NCI-H748 (cell line): ENCODE measurements at regions not wholly inside any gene's neighbourhood (a gene's known extent, or its start where the extent isn't known, plus 50 kb on each side); places are given as distances from the start of the nearest gene placed in this dataset.

ENCODE experiments used
- DNase-seq: peaks from one replicate; lab custom pipeline; 2025; ENCODE audit not compliant: unreplicated experiment; lab: John Stamatoyannopoulos, UW

DNA sequence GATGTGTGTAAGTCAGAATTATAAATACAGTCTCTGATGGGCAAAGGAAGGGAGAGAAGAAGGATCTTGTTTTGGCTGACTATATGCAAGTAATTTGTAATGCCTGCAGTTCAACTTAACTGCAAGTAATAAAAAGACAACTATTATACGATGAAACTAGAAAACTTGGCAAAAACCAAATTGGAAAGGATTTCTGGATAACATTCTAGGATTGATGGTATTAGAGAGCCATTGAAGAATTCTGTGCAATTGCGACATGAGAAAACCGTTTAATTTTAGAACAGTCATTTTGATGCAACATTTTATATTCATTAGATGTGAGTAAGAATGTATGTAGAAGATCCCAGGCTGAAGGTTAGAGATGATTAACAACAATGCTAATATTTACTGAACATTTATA, 1334.1 kb downstream of the EFNB2 start:
- DNase-seq = no peak

DNA sequence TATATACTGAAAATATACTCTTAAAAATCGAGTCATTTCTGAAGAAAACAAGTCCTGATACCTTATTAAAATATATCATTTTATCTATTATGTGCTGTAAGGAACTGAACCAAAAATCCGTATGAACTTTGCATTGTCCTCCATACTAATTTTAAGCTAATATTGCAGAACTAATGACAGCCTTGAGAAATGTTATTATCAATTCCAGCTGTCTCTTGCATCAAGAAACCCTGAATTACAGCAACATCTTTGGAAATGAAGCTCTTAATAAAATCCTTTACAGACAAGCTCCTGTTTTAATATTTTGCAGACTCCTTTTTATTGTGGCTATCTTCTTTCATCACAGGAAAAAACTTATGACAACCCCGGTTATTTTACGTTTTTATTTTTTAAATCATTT, 1335.3 kb downstream of the EFNB2 start:
- no peak for DNase-seq

DNA sequence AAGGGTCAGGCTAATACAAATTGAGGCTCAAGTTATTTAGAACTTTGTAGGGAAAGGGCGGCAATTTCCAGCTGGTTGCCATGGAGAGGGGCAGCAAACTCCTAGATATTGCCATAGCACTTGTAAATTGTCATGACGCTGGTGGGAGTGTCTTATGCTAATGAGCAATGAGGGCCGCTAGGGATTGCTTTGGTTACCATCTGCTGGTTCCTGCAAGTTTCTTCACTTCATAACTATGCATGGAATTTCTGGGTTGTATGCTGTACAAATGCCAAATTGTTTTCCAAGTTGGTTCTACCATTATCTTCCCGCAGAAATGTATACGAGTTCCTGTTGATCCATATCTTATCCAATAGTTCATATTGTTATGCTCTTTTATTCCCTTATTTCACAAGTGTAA, 1339.4 kb downstream of the EFNB2 start:
- DNase-seq = peak; percentile 13

DNA sequence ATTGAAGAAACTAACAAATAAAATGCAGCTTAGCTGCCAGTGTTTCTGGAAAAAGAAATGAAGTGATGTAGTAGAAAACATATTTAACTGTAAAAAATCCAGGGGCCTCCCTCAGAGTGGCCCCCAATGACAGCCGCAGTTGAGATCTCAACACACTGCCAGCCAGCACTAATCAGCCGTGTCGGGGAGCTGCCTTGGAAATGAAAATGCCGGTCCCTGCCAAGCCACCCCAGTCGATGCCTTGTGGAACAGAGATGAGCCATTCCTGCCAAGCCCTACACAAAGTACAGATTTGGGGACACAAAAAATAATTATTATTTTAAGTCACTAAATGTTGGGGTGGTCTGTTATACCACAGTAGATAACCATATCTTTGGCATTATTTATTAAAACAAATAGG, 1342.4 kb downstream of the EFNB2 start:
- no peak for DNase-seq

DNA sequence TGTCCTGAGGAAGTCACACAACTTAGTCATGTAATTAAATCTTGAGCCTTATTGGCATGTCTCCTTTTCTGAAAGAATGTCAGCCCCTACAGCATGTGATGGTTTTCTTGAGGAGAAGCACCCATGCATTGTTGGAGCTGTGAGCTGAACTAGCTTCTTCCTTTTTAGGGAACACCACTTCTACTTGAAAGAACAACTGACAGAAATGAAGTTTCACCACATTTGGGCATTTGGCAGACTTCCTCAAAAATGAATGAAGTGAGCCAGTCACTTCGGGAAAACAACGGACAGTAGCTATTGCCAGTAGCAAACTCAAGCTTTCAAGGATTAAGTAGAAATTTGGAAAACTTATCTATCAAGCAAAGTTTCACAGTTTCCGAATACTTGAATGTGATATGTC, 1351.3 kb downstream of the EFNB2 start:
- DNase-seq = no peak

DNA sequence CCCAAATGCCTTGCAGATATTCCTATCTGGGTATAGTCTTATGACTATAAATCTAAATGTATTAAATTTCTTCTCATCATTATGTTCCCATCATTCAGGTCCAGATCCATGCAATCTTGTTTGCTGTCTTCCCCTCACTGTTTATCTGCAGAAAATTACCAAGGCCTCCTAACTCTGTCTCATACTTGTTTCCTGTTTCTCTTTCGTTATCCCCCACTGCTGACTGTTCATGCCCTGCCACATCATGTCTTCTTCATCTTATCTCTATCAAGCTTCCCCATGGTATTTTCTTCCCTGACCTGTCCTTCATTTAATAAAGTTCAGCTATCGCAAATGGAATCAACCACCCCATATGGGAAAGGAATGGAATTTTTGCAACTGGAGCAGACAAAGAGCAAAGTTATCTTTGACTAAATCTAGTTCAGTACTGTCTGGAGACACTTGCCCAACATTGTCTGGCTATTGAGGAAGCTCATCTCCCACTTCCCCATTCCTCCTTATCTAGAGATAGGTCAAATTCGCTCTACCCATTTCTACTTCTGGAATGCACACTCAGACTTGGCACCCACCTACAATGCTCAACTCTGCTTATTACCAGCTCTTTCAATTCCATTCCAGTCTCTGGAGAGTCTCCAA, 1358.1 kb downstream of the EFNB2 start:
- no peak for DNase-seq

DNA sequence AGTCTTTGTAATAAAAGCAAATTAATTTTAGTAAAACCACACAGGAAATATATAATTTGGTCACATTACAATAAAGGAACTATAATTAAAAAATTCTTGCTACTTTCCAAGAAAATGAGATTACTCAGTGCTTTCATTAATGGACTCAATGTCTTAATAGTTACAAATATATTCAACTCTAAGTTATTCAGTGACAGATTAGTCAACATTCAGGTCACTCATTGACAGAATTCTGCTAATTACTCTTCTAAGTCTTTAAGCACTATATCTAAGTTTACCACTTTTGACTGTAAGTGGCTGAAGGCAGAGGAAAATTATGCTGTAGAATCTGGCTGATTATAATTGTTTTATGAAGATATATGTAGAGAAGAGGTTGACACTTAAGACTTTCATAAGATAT, 1365.0 kb downstream of the EFNB2 start:
- DNase-seq = no peak

DNA sequence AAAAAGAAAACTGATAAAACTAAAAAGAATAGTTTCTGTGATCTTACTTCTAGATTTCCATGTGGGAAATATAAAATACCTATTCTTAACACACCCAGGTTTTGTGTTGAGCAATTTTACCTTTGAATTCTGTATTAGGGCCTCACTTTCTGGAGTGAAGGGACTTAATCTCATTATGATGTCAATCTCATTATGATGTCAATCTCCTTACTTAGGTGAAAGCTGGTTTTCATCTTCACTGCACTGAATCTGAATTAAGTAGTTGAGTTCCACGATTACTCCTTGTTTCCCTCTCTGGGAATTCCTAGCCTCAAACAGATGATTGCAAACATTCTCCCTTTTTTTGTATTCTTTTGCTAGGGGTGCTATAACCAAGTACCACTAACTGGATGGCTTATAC, 1367.2 kb downstream of the EFNB2 start:
- no peak for DNase-seq

DNA sequence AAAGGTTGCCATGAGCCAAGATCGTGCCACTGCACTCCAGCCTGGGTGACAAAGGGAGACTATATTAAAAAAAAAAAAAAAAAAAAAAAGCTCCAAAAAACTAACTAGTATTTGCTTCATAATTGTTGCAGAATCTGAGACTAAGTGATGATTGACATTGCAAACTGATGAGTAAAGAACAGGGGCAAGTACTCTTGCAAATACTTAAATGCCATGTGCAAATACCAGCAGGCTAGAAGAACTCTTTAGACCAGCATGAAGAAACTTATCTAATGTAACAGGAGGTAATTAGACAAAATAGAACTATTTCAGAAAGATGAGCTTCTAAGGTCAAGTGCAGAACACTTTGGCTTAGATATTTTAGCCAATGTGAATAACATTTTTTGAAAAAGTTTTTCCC, 1368.1 kb downstream of the EFNB2 start:
- no peak for DNase-seq

DNA sequence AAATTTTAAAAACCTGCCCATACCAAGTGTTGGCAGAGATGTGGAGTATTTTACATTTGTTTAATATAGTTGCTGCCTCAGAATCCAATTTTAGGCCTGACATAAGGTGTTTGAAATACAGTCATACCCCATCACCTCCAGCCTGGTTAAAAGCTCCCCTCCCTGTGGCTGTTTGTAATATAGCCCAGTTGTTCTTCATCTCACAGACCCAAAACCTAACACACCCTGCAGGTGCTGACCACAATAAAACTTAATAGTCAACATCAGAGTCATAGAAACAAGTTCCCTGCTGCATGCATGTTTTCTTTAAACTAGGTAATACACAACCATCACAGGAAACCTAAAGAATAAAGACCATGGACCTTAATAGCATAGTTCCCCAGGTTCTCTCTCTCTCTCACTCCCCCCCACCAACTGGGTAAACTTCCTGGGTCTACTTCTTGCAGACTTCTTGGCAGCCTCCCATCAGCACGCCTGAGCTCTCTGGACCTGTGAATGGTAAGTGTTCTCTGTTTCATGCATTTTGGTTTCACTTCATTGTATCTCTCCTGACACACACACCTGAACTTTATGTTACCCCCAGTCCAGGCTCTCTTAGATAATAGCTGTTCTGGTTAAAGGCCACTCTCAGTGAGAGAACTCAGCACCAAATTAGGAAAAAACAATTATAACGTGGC, 1369.9 kb downstream of the EFNB2 start:
- no peak for DNase-seq

DNA sequence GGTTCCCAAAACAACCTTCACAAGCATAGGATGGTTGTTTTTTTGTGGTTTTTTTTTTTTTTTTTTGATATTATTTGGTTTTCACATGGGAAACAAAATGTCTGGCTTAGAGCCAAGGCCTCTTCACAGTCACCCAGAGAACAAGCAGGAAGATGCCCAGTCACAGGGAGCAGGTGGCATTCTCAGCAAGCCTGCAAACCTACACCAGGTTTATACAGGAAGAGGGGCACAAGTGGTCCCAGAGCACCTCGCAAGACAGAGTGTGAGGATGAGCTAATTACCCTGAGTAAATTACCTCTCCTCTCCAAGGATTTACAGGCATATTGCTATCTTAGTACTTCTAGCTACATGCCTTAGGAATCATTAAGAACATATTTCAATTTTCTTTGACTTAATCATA, 1375.6 kb downstream of the EFNB2 start:
- no peak for DNase-seq

DNA sequence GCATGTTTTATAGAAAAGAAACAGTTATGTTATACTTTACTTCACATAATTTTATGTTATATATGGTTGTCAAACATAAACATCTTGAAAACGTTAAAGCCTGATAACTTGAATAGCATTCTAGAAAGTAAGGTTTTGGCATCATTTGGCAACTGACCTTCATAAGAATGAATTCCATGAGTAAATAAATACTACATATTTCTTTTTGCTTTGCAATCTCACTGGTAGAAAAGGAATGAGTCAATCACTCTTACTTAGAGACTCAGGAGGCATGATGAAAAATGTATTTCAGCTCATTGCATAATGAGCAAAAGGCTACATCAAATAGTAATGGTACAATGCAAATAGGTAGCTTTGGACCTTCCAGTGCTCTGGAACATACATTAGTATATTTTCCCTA, 1381.9 kb downstream of the EFNB2 start:
- no peak for DNase-seq

DNA sequence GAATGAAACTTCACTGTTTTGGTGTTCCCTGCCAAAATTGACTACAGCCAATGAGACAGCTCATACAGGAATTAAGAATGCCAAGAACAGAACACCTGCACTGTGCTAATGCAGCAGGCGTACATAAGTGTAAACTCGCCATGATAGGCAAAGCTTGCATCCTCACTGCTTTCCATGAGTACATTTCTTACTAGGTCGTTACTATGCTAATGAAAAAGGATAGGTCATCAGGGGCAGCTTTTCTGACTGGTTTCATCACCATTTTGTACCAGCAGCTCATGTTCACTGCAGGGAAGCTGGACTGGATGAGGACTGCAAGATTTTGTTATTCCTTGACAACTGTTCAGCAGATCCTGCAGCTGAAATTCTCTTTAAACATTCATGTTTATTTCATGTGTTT, 1383.8 kb downstream of the EFNB2 start:
- no peak for DNase-seq

DNA sequence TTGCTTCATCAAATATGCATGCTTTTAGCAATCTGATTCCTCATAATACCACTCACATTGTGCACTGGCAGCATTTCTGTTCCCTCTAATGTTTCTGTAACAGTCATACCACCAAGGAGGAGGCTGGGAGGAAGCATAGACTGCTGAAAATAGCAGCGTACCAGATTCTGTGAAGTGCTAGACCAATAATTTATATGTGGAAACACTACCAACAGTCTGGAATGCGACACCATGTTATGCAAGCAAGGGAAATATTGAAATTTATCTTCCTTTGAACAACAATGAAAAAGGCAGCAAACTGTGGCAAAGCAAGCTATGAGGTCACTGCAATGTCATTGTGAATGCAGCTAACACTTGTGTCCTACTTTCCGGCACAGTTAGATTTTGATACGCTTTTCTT, 1388.0 kb downstream of the EFNB2 start:
- DNase-seq = no peak

DNA sequence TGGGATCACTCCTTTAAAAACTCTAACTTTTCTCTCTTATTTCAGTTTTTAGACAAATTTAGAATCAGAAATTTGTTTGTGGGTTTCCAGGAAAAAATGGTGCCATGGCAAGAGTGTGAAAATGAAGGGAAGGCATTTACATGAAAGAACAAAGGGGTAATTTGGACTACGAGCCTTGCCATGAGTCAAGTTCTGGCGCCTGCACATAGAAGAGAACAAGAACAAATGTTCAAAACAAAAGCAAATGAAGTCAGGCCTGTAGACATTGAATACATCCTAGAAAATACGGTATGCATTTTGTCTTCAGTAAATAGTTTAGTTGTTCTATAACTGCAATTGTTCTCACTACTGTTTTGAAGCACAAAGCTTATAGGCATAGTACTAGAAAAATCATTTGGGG, 1390.5 kb downstream of the EFNB2 start:
- no peak for DNase-seq

DNA sequence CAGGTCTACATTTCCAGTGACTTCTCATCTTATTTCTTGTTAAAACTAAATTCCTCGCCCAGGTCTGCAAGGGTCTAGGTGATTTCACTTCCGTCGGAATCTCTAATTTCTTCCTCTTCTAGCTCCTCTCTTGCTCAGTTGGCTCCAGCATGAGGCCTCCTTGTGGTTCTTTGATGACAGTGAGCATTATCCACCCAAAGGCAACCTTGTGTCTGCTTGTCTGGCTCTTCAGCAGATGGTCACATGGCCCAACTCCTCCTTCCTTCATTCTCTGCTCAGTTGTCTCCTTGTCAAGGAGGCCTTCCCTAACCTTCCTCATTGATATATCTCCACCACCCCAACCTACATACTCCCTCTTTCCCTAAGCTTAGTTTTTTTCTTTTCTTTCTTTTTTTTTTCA, 1391.4 kb downstream of the EFNB2 start:
- DNase-seq = no peak

DNA sequence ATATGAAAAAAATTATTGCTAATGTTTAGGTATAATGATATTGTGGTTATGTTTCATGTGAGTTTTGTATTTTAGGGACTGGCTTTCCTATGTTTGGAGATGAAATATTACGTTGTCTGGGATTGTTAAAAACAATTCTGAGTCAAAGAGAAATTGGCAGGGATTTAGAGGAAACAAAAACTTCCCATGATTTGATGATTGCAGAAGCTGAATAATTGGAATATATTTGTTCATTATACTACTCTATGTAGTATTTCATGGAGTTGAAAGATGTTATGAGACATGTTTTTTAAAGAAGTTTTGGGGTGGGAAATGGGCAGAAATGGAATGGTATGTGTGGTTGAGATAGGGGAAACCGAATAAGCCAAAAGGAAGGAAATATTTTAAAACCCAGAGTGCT, 1392.9 kb downstream of the EFNB2 start:
- no peak for DNase-seq

DNA sequence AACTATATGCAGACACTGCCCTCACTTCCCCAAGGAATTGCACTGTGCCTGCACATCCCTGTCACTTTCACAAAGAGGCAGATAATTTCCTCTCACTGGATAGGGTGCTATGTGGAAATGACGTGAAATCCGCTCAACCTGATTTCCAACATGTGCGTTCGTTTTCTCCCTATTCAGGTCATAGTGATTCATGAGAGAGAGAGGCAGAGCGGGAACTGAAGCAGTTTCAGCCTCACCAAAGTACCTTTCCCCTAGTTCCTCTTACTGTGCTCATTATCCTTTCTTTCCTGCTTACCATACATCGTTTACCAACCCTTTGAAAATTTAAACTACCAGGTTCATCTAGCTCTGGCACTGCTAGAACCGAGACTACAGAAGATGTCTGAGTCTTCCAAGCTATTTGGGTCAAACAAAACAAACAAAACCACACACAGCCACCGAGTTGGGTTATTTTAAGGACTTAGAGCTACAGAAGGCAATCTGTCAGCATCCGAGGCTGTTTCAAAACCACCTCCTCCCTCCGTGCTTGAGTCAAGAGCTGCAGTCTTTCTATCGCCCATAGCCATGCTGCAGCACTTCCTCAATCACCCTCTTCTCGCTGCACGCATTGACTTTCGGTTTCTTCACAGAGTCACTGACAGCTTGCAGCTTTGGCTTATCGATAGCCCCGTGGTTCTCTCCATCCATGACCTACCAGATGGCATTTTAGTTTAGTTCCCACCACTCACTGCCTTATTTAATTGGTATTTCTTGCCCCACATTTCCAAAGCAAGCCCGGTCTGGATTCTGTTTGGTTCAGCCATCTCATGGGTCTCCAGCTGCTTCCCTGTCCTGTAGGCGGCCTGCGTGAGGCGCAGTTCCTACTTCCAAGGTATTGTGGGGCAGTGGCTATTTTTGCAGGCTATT, 1395.8 kb downstream of the EFNB2 start:
- DNase-seq = peak; percentile 44

DNA sequence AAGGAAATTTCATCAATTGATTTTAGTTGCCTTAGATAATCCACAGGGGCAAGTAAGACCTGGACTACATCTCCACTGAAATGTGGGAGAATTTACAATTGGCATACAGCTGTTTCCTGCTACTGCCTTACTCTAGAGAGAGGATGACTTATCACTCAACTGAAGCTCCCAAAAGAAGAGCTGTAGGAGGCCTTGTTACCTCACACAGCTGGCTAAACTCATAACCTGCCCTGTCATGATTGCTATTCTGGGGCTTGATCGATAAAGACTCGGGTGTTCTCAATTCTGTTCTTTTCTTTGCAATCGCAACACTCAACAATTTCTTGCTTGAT, 1396.4 kb downstream of the EFNB2 start:
- DNase-seq = no peak

DNA sequence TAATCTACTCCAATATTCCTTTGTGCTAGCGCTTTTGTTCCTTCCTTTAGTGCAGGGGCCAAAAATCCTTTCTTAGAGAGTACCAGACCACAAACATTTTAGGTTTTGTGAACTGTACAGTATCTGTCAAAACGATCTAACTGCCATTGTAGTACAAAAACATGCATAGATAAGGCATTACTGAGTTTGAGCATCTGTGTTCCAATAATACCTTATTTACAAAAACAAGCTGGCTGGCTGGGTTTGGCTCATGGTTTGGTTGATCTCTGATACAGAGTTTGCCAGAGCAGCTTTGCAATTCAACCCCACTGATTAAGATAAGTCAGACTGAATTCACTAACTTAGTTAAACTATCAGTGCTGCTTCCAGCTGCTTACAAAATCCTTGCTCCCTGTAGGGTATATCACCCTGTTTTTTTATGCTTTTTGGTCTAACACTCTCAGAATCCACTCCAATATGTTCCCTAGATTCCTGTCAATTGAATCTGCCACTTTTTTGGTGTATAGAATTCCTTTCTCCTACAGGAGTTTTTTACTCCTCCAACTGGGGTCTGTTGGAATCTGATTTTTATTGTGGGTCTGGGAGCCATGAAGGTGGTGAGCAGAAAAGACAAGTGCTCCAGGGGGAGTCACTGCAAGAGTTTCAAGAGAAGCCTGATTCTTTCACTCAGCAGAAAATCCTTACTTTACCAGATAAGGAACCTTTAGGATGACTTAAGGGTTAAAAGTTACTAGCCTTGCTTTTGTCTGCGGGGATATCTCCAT, 1399.4 kb downstream of the EFNB2 start:
- DNase-seq = no peak

DNA sequence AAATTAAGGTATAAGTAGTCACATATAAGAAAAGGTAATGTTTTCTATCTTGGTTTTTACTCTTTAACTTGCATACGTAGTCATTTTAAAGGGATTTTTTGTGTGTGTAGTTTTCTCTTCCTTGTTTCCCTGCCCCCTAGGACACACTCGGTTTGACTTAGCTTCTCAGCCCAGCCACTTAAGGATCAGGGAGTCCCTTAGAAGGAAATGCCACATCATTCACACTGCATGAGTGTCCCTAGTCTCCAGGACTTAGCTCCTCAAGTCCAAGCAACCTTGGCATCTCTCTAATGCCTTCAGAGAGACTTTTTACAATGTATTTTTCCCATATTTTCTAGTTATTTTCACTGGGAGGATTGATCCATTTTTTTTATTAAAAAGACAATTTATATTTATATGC, 1407.7 kb downstream of the EFNB2 start:
- no peak for DNase-seq

DNA sequence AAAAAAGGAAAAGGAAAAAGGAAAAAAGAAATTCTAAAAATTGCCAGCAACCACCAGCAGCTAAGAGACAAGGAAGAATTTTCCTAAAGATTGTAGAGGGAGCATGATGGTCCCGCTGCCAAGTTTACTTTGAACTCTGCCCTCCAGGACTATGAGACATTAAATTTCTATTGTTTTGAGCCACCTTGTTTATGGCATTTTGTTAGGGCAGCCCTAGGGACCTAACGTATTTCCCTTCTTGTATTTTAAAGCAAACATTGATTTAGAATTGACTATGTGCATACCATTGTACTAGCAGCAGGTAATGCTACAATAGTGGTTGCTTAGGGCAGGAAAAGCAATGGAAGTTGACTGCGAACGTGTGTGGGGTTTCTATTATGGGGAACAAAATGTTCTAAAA, 1414.2 kb downstream of the EFNB2 start:
- DNase-seq = no peak
